ENCODE measurements at regions not wholly inside any gene's neighbourhood (a gene's known extent, or its start where the extent isn't known, plus 50 kb on each side); places are given as distances from the start of the nearest gene placed in this dataset.
"Not testable (repeated sequence)": the region's sequence is repeated elsewhere in the genome, so short reads cannot be mapped to it uniquely, and the experiment has no call there.

DNA sequence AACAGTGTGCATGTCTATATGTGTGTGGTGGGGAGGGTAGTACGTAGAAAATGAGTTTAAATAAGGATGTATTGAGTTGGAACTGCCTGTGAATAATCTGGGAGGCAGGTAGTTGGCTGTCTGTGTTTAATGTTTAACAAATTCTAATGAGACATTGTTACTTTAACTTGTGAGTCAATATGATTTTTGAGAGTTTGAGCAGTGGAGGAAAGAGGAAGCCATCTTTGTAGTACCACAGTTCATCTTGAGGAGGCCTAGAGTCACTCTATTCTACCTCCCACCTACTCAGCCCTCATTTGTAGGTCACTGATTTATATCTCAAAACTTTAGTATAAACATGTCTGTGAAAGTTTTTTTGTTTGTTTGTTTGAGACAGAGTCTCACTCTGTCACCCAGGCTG is 129.9 kb upstream of the ITGB1 start:
- TF ChIP-seq FOXA1 (IDR thresholded peaks at IDR 0.05) (no peak), NFRKB (IDR thresholded peaks at IDR 0.05) (no peak), CTBP1 (IDR thresholded peaks at IDR 0.05; ENCODE audit: borderline replicate concordance) (no peak), L3MBTL2 (conservative IDR thresholded peaks at IDR 0.05) (no peak), BHLHE40 (IDR thresholded peaks at IDR 0.05; ENCODE audit: borderline replicate concordance) (no peak), TARDBP (IDR thresholded peaks at IDR 0.05) (no peak), SUZ12 (IDR thresholded peaks at IDR 0.05) (no peak), SP1 (IDR thresholded peaks at IDR 0.05) (no peak), HDGF (IDR thresholded peaks at IDR 0.05; ENCODE audit: borderline replicate concordance) (no peak)
- TF ChIP-seq, protein P1, sequence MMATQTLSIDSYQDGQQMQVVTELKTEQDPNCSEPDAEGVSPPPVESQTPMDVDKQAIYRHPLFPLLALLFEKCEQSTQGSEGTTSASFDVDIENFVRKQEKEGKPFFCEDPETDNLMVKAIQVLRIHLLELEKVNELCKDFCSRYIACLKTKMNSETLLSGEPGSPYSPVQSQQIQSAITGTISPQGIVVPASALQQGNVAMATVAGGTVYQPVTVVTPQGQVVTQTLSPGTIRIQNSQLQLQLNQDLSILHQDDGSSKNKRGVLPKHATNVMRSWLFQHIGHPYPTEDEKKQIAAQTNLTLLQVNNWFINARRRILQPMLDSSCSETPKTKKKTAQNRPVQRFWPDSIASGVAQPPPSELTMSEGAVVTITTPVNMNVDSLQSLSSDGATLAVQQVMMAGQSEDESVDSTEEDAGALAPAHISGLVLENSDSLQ (IDR thresholded peaks at IDR 0.05): no peak
- no peak for DNase-seq (ENCODE audit: extremely low spot score)
- POLR2A ChIA-PET: no interaction called here
- CTCF ChIA-PET: no interaction called here

DNA sequence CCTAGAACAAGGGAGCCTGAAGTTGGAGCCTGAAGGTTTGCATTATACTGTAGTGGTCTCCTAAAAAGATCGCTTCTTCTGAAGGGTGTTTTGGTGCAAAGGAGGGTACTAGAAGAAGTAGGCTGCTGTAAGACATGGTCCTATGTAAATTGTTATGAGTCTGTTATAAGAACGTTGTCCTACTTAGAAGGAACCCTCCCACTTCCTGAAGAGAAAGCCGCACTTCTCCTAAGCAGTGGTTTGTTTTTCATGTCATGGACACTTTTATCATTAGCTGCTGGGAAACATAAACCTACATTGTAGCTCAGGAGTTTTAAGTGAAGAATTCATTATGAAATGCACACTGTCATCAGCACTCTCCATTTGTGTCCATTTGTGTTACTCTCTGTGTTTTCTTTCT is 129.1 kb upstream of the ITGB1 start:
- no peak for TF ChIP-seq LEF1 (IDR thresholded peaks at IDR 0.05; ENCODE audit: borderline replicate concordance)
- TF ChIP-seq ELF4 (IDR thresholded peaks at IDR 0.05): no peak
- no peak for TF ChIP-seq FOXM1 (IDR thresholded peaks at IDR 0.05; ENCODE audit: borderline replicate concordance)
- TF ChIP-seq SP1 (IDR thresholded peaks at IDR 0.05): no peak
- no peak for TF ChIP-seq HDGF (IDR thresholded peaks at IDR 0.05; ENCODE audit: borderline replicate concordance)
- no peak for TF ChIP-seq SUZ12 (IDR thresholded peaks at IDR 0.05)
- TF ChIP-seq FOXK2 (IDR thresholded peaks at IDR 0.05): no peak
- TF ChIP-seq L3MBTL2 (conservative IDR thresholded peaks at IDR 0.05): no peak
- TF ChIP-seq BHLHE40 (IDR thresholded peaks at IDR 0.05; ENCODE audit: borderline replicate concordance): no peak
- TF ChIP-seq NFRKB (IDR thresholded peaks at IDR 0.05): no peak
- TF ChIP-seq TARDBP (IDR thresholded peaks at IDR 0.05): no peak
- no peak for TF ChIP-seq ZNF384 (IDR thresholded peaks at IDR 0.05)
- TF ChIP-seq ARNT (IDR thresholded peaks at IDR 0.05): no peak
- TF ChIP-seq CTBP1 (IDR thresholded peaks at IDR 0.05; ENCODE audit: borderline replicate concordance): no peak
- no peak for TF ChIP-seq FOXA1 (IDR thresholded peaks at IDR 0.05)
- TF ChIP-seq, protein P1 (IDR thresholded peaks at IDR 0.05): no peak
- ChIA-PET POLR2A (no interaction called here), CTCF (no interaction called here)
- no peak for DNase-seq (ENCODE audit: extremely low spot score)

DNA sequence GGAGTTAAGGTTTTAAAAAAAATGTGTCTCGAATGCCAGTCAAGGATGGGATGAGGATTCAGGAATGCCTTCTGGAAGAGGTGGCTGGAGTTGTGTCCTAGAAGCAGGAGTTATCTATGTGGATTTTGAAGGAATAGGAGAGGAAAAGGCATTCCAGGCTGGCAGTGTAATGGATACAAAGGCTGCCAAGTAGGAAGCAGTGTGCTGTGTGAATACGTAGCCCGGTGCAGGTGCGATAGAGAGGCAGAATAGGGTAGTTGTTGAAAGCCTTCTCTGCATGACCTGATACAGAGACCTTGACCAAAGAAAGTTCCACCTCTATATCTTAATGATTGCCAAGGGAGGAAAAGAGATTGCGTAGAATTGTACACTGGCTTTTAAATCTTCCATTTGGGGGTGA is 128.1 kb upstream of the ITGB1 start:
- POLR2A ChIA-PET: no interaction called here

DNA sequence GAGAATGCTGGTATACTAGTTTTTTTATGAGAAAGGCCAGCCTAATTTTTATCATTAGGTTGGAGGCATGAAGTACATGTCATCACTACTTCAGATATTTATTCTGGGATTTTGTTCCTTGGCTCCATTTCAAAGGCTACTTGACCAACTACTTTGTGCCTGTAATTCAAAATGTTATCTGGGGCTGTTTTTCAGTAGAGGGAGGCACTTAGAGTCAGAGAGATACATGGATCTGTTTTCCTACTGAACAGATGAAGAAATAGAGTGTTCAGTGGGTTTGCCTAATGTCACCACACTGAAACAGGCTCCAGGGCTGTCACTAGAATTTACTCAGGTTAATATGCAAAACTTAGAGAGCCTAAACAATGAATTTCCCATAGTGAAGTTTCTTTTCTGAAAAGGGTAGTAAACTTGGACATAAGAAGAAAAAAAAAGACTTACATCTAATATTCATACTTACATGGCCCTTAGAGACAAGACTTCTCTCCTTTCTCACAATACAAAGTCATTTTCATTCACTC is 127.3 kb upstream of the ITGB1 start:
- TF ChIP-seq SP1 (IDR thresholded peaks at IDR 0.05) (no peak), BHLHE40 (IDR thresholded peaks at IDR 0.05; ENCODE audit: borderline replicate concordance) (no peak), ELF4 (IDR thresholded peaks at IDR 0.05) (no peak)
- TF ChIP-seq, protein P1 (IDR thresholded peaks at IDR 0.05): no peak
- ChIA-PET POLR2A (no interaction called here), CTCF (interaction anchor here (0.6 kb wide), 1 partner anchor 12 kb away, joined by 3 read pairs; no protein-coding TSS in a partner anchor)
- no peak for DNase-seq (ENCODE audit: extremely low spot score)

More for the DNA sequence above, 128.1 kb upstream of the ITGB1 start:
- no peak for DNase-seq (ENCODE audit: extremely low spot score)
- CTCF ChIA-PET: no interaction called here
- no peak for TF ChIP-seq ZNF384 (IDR thresholded peaks at IDR 0.05)

DNA sequence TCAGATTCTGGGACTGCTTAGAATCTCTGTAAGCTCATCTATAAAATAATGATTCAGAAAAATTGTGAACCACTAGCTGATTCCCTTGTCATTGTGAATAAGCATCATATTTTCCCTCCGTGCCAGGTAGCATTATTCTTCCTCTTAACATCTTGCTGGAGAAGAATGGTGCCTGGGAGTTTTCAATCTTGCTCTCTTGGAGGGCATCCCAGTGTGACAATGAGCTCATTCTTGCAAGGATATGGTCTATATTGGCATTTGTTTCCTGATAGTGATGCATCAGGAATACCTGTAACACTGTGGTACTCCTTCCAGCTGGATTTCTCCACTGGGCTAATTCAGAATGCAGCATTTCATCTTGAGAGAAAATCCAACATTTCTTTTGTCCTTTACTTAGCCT is 126.4 kb upstream of the ITGB1 start:
- TF ChIP-seq LEF1 (IDR thresholded peaks at IDR 0.05; ENCODE audit: borderline replicate concordance): no peak
- CTCF ChIA-PET: interaction anchor here (0.6 kb wide), 1 partner anchor 11 kb away, joined by 3 read pairs; no protein-coding TSS in a partner anchor
- no peak for DNase-seq (ENCODE audit: extremely low spot score)
- POLR2A ChIA-PET: no interaction called here

DNA sequence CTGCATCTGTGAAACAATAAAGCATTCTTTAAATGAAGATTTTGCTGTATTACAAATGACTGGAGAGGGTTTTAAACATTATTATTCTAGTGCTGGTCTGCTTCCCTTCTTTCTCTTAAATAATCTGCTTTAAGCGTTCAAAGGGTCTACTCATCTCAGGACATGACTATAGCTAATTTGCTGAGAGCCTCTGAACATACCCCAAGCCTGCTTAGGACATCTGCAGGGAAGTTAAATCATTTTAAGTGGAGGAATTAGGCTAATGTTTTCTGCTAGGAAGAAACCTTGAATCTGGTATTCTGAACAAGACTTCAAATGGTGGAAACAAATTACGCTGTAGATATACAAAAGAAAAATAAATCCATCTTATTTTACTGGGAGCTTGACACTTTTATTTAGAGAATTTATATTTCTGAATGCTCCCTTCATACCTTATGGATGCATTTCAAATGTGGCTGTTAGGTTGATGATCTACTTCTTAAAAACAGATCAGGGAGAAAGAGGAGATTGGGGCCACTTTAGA is 124.4 kb upstream of the ITGB1 start:
- ChIA-PET POLR2A (no interaction called here), CTCF (no interaction called here)
- no peak for TF ChIP-seq NFRKB (IDR thresholded peaks at IDR 0.05)
- TF ChIP-seq FOXK2 (IDR thresholded peaks at IDR 0.05): no peak
- no peak for TF ChIP-seq TARDBP (IDR thresholded peaks at IDR 0.05)
- no peak for TF ChIP-seq CTBP1 (IDR thresholded peaks at IDR 0.05; ENCODE audit: borderline replicate concordance)
- TF ChIP-seq ELF4 (IDR thresholded peaks at IDR 0.05): no peak
- TF ChIP-seq SUZ12 (IDR thresholded peaks at IDR 0.05): no peak
- TF ChIP-seq ARNT (IDR thresholded peaks at IDR 0.05): no peak
- no peak for TF ChIP-seq SP1 (IDR thresholded peaks at IDR 0.05)
- TF ChIP-seq BHLHE40 (IDR thresholded peaks at IDR 0.05; ENCODE audit: borderline replicate concordance): no peak
- TF ChIP-seq L3MBTL2 (conservative IDR thresholded peaks at IDR 0.05): no peak
- no peak for TF ChIP-seq ZNF384 (IDR thresholded peaks at IDR 0.05)
- TF ChIP-seq FOXM1 (IDR thresholded peaks at IDR 0.05; ENCODE audit: borderline replicate concordance): no peak
- TF ChIP-seq, protein P1 (IDR thresholded peaks at IDR 0.05): no peak
- TF ChIP-seq LEF1 (IDR thresholded peaks at IDR 0.05; ENCODE audit: borderline replicate concordance): no peak
- no peak for TF ChIP-seq FOXA1 (IDR thresholded peaks at IDR 0.05)
- TF ChIP-seq HDGF (IDR thresholded peaks at IDR 0.05; ENCODE audit: borderline replicate concordance): no peak
- no peak for DNase-seq (ENCODE audit: extremely low spot score)

DNA sequence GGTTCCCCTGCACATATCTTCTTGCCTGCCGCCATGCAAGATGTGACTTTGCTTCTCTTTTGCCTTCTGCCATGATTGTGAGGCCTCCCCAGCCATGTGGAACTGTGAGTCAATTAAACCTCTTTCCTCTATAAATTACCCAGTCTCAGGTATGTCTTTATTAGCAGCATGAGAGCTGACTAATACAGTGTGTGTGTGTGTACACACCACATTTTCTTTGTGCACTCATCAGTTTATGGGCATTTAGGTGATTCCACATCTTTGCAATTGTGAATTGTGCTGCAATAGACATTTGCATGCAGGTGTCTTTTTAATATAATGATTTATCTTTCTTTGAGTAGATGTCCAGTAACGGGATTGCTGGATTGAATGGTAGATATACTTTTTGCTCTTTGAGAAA is 122.4 kb upstream of the ITGB1 start:
- CTCF ChIA-PET; DNase-seq (ENCODE audit: extremely low spot score); POLR2A ChIA-PET: not testable (repeated sequence)
